ENCODE measurements at regions not wholly inside any gene's neighbourhood (a gene's known extent, or its start where the extent isn't known, plus 50 kb on each side); places are given as distances from the start of the nearest gene placed in this dataset.

GRCh38 chr9:124206391-124206790 is 51.4 kb upstream of the NEK6 start:
- H3K18ac ChIP-seq (ENCODE audit: low read length), result no peak overlapping the region
- no peaks in the 10 kb centered on the region for H3K79me2 ChIP-seq (ENCODE audit: control insufficient read depth, insufficient read depth, low read length, poor library complexity)
- H2BK5ac ChIP-seq (ENCODE audit: low read depth, low read length, poor library complexity), result no peak overlapping the region
- no peak overlapping the region for H2BK12ac ChIP-seq (ENCODE audit: low read length)
- H3K36me3 ChIP-seq (ENCODE audit: control insufficient read depth in 1 of 2, insufficient read depth in 2 of 2, low read length in 2 of 2), result no peaks in the 10 kb centered on the region
- H2AK5ac ChIP-seq (ENCODE audit: low read length), result no peak overlapping the region
- no peak overlapping the region for H2BK120ac ChIP-seq (ENCODE audit: insufficient read depth, low read length, poor library complexity)
- H3K79me1 ChIP-seq (ENCODE audit: low read length), result no peaks in the 10 kb centered on the region
- WGBS (ENCODE audit: extremely low coverage, insufficient coverage, insufficient read length), result no CpG with 5 or more reads among the region's 2 CpGs
- H4K8ac ChIP-seq (ENCODE audit: low read depth, low read length), result no peak overlapping the region
- H4K91ac ChIP-seq (ENCODE audit: low read depth, low read length), result no peak overlapping the region
- H3K4me3 ChIP-seq (ENCODE audit: low read depth, low read length), result no peak overlapping the region
- H3K23ac ChIP-seq (ENCODE audit: low read length), result no peak overlapping the region
- H3K4me1 ChIP-seq (ENCODE audit: control insufficient read depth in 1 of 2, insufficient read depth in 2 of 2, low read length in 2 of 2), result no peaks in the 10 kb centered on the region
- H3K27ac ChIP-seq (ENCODE audit: low read depth, low read length), result no peak overlapping the region
- no peaks in the 10 kb centered on the region for H3K27me3 ChIP-seq (ENCODE audit: insufficient read depth, low read length)
- H4K12ac ChIP-seq (ENCODE audit: low read depth, low read length), result no peak overlapping the region
- no peak overlapping the region for H3K14ac ChIP-seq (ENCODE audit: low read length)
- H3K4ac ChIP-seq (ENCODE audit: low read depth, low read length), result no peak overlapping the region
- DNase-seq, result no peak
- H3K9me3 ChIP-seq (ENCODE audit: insufficient read depth, low read depth, low read length), result peaks cover 3% of the 10 kb centered on the region
- no peak overlapping the region for H2AFZ ChIP-seq (ENCODE audit: insufficient read depth, low read length, poor library complexity)
- H3K9ac ChIP-seq (ENCODE audit: low read length), result no peak overlapping the region
- no peak overlapping the region for H3K4me2 ChIP-seq (ENCODE audit: low read length)
